T-helper 1 cell treated with Interleukin-12 subunit alpha and Interleukin-12 subunit beta and Interleukin-4 antibody, amounts not matched to agents 30 μg/mL and 1 μg/mL, for 36 hours (primary cell): ENCODE measurements at regions not wholly inside any gene's neighbourhood (a gene's known extent, or its start where the extent isn't known, plus 50 kb on each side); places are given as distances from the start of the nearest gene placed in this dataset.

Experiments used
- H3K27ac Mint-ChIP-seq: one replicate; pipeline ENCODE4 v1.8.0; 2021; ENCODE audit warnings: mild to moderate bottlenecking, mixed read lengths
- H3K27me3 Mint-ChIP-seq: one replicate; pipeline ENCODE4 v1.8.0; 2021; ENCODE audit warnings: low read depth, mixed read lengths
- H3K36me3 Mint-ChIP-seq: one replicate; pipeline ENCODE4 v1.8.0; 2021; ENCODE audit warnings: low read depth, mixed read lengths
- H3K4me1 Mint-ChIP-seq: one replicate; pipeline ENCODE4 v1.8.0; 2021; ENCODE audit warnings: low read depth, mixed read lengths
- H3K4me3 Mint-ChIP-seq: one replicate; pipeline ENCODE4 v1.8.0; 2021; ENCODE audit warnings: mild to moderate bottlenecking, moderate library complexity, mixed read lengths
- H3K9me3 Mint-ChIP-seq: one replicate; pipeline ENCODE4 v1.8.0; 2021; ENCODE audit warnings: mixed read lengths

GRCh38 chr1:170252851-170253579 is 107.3 kb downstream of the NTMT2 start:
- Mint-ChIP-seq H3K4me3 (no peak overlapping the region), H3K27me3 (peaks cover 5% of the 10 kb centered on the region), H3K27ac (no peak overlapping the region), H3K9me3 (peaks cover 11% of the 10 kb centered on the region), H3K4me1 (peaks cover 7% of the 10 kb centered on the region), H3K36me3 (no peaks in the 10 kb centered on the region)

- Mint-ChIP-seq H3K27ac (no peak overlapping the region), H3K4me3 (no peak overlapping the region), H3K9me3 (peaks cover 11% of the 10 kb centered on the region), H3K36me3 (no peaks in the 10 kb centered on the region), H3K4me1 (no peaks in the 10 kb centered on the region), H3K27me3 (peaks cover 5% of the 10 kb centered on the region)
These were observed 108.6 kb downstream of the NTMT2 start for GRCh38 chr1:170254371-170254770.

GRCh38 chr1:170261669-170262068 is 115.9 kb downstream of the NTMT2 start:
- Mint-ChIP-seq H3K27me3 (no peaks in the 10 kb centered on the region), H3K27ac (no peak overlapping the region), H3K9me3 (no peaks in the 10 kb centered on the region), H3K4me1 (no peaks in the 10 kb centered on the region), H3K4me3 (no peak overlapping the region), H3K36me3 (no peaks in the 10 kb centered on the region)

GRCh38 chr1:170262276-170262939 is 116.6 kb downstream of the NTMT2 start:
- Mint-ChIP-seq H3K9me3 (no peaks in the 10 kb centered on the region), H3K36me3 (no peaks in the 10 kb centered on the region), H3K27ac (no peak overlapping the region), H3K4me1 (no peaks in the 10 kb centered on the region), H3K4me3 (no peak overlapping the region), H3K27me3 (no peaks in the 10 kb centered on the region)

- Mint-ChIP-seq H3K36me3 (no peaks in the 10 kb centered on the region), H3K4me3 (no peak overlapping the region), H3K9me3 (no peaks in the 10 kb centered on the region), H3K4me1 (no peaks in the 10 kb centered on the region), H3K27me3 (no peaks in the 10 kb centered on the region), H3K27ac (no peak overlapping the region)
These were observed 119.5 kb downstream of the NTMT2 start for GRCh38 chr1:170265234-170265633.

GRCh38 chr1:170267317-170267716 is 121.6 kb downstream of the NTMT2 start:
- Mint-ChIP-seq H3K9me3 (no peaks in the 10 kb centered on the region), H3K27ac (no peak overlapping the region), H3K36me3 (no peaks in the 10 kb centered on the region), H3K27me3 (peaks cover under 1% of the 10 kb centered on the region), H3K4me3 (no peak overlapping the region), H3K4me1 (no peaks in the 10 kb centered on the region)

GRCh38 chr1:170271430-170272161 is 125.8 kb downstream of the NTMT2 start:
- H3K4me3 Mint-ChIP-seq = no peak overlapping the region
- H3K36me3 Mint-ChIP-seq = no peaks in the 10 kb centered on the region
- H3K27ac Mint-ChIP-seq = no peak overlapping the region
- no peaks in the 10 kb centered on the region for H3K9me3 Mint-ChIP-seq
- peaks cover 9% of the 10 kb centered on the region for H3K27me3 Mint-ChIP-seq
- no peaks in the 10 kb centered on the region for H3K4me1 Mint-ChIP-seq

GRCh38 chr1:170273291-170274130 is 127.8 kb downstream of the NTMT2 start:
- Mint-ChIP-seq H3K4me3 (no peak overlapping the region), H3K27ac (no peak overlapping the region), H3K9me3 (no peaks in the 10 kb centered on the region), H3K36me3 (no peaks in the 10 kb centered on the region), H3K27me3 (peaks cover 9% of the 10 kb centered on the region), H3K4me1 (no peaks in the 10 kb centered on the region)

- Mint-ChIP-seq H3K27me3 (peaks cover 9% of the 10 kb centered on the region), H3K4me3 (no peak overlapping the region), H3K36me3 (no peaks in the 10 kb centered on the region), H3K4me1 (no peaks in the 10 kb centered on the region), H3K27ac (no peak overlapping the region), H3K9me3 (no peaks in the 10 kb centered on the region)
These were observed 128.4 kb downstream of the NTMT2 start for GRCh38 chr1:170274131-170274501.

GRCh38 chr1:170277985-170278384 is 132.2 kb downstream of the NTMT2 start:
- Mint-ChIP-seq H3K27me3 (peaks cover 1% of the 10 kb centered on the region), H3K36me3 (no peaks in the 10 kb centered on the region), H3K9me3 (no peaks in the 10 kb centered on the region), H3K4me1 (no peaks in the 10 kb centered on the region), H3K4me3 (no peak overlapping the region), H3K27ac (no peak overlapping the region)

- Mint-ChIP-seq H3K4me1 (no peaks in the 10 kb centered on the region), H3K4me3 (no peak overlapping the region), H3K36me3 (no peaks in the 10 kb centered on the region), H3K27me3 (no peaks in the 10 kb centered on the region), H3K9me3 (no peaks in the 10 kb centered on the region), H3K27ac (no peak overlapping the region)
These were observed 138.3 kb downstream of the NTMT2 start for GRCh38 chr1:170284016-170284415.

- H3K4me3 Mint-ChIP-seq = no peak overlapping the region
- no peaks in the 10 kb centered on the region for H3K36me3 Mint-ChIP-seq
- H3K4me1 Mint-ChIP-seq = no peaks in the 10 kb centered on the region
- H3K9me3 Mint-ChIP-seq = no peaks in the 10 kb centered on the region
- H3K27ac Mint-ChIP-seq = no peak overlapping the region
- H3K27me3 Mint-ChIP-seq = no peaks in the 10 kb centered on the region
These were observed 138.8 kb downstream of the NTMT2 start for GRCh38 chr1:170284512-170284911.

- no peaks in the 10 kb centered on the region for H3K36me3 Mint-ChIP-seq
- H3K27ac Mint-ChIP-seq = no peak overlapping the region
- H3K9me3 Mint-ChIP-seq = no peaks in the 10 kb centered on the region
- no peaks in the 10 kb centered on the region for H3K4me1 Mint-ChIP-seq
- no peaks in the 10 kb centered on the region for H3K27me3 Mint-ChIP-seq
- H3K4me3 Mint-ChIP-seq = no peak overlapping the region
These were observed 139.2 kb downstream of the NTMT2 start for GRCh38 chr1:170284951-170285350.

GRCh38 chr1:170288155-170288554 is 142.4 kb downstream of the NTMT2 start:
- peaks cover 4% of the 10 kb centered on the region for H3K27me3 Mint-ChIP-seq
- no peaks in the 10 kb centered on the region for H3K4me1 Mint-ChIP-seq
- H3K9me3 Mint-ChIP-seq = no peaks in the 10 kb centered on the region
- no peak overlapping the region for H3K4me3 Mint-ChIP-seq
- H3K36me3 Mint-ChIP-seq = no peaks in the 10 kb centered on the region
- H3K27ac Mint-ChIP-seq = no peak overlapping the region
